ENCODE measurements at regions not wholly inside any gene's neighbourhood (a gene's known extent, or its start where the extent isn't known, plus 50 kb on each side); places are given as distances from the start of the nearest gene placed in this dataset.

- H3K27ac Mint-ChIP-seq: no peak overlapping the region
- H3K27ac ChIP-seq (ENCODE audit: low read depth, low read length): no peak overlapping the region
- no peaks in the 10 kb centered on the region for H3K4me1 Mint-ChIP-seq
- H3K9me3 ChIP-seq (ENCODE audit: low read length): no peaks in the 10 kb centered on the region
- CTCF ChIA-PET: no interaction called here
- no peak overlapping the region for H3K4me3 ChIP-seq (ENCODE audit: low read length)
- peaks cover 0 to 2% of the 10 kb centered on the region in 2 donors for H3K27me3 Mint-ChIP-seq
- no peaks in the 10 kb centered on the region for H3K27me3 ChIP-seq (ENCODE audit: insufficient read depth, low read length, poor library complexity, severe bottlenecking)
- no peaks in the 10 kb centered on the region for H3K36me3 Mint-ChIP-seq
- POLR2A ChIA-PET: no interaction called here
- H3K4me3 Mint-ChIP-seq: no peak overlapping the region
- peaks cover 0 to 3% (median 0%) of the 10 kb centered on the region in 5 donors for H3K9me3 Mint-ChIP-seq
- H3K4me1 ChIP-seq (ENCODE audit: insufficient read depth, low read length): no peaks in the 10 kb centered on the region
- no peak for DNase-seq
- H3K36me3 ChIP-seq (ENCODE audit: insufficient read depth, low read length): no peaks in the 10 kb centered on the region
Observed at GRCh38 chr4:181138116-181138515, 1105.1 kb upstream of the TENM3 start.

GRCh38 chr4:181140037-181140603 is 1103.1 kb upstream of the TENM3 start:
- Mint-ChIP-seq H3K4me1 (no peaks in the 10 kb centered on the region), H3K27ac (no peak overlapping the region), H3K27me3 (peaks cover 0 to 5% of the 10 kb centered on the region in 2 donors), H3K9me3 (peaks cover 0 to 2% (median 0%) of the 10 kb centered on the region in 5 donors), H3K4me3 (no peak overlapping the region), H3K36me3 (no peaks in the 10 kb centered on the region)
- POLR2A ChIA-PET: no interaction called here
- no peak for DNase-seq
- no peaks in the 10 kb centered on the region for H3K36me3 ChIP-seq (ENCODE audit: insufficient read depth, low read length)
- no peak overlapping the region for H3K4me3 ChIP-seq (ENCODE audit: low read length)
- H3K27ac ChIP-seq (ENCODE audit: low read depth, low read length): no peak overlapping the region
- no peaks in the 10 kb centered on the region for H3K27me3 ChIP-seq (ENCODE audit: insufficient read depth, low read length, poor library complexity, severe bottlenecking)
- H3K9me3 ChIP-seq (ENCODE audit: low read length): no peaks in the 10 kb centered on the region
- CTCF ChIA-PET: no interaction called here
- no peaks in the 10 kb centered on the region for H3K4me1 ChIP-seq (ENCODE audit: insufficient read depth, low read length)

GRCh38 chr4:181143250-181143854 is 1099.8 kb upstream of the TENM3 start:
- peak; percentile 24 to 68 (median 46) for DNase-seq
- no peaks in the 10 kb centered on the region for H3K4me1 ChIP-seq (ENCODE audit: insufficient read depth, low read length)
- no peaks in the 10 kb centered on the region for H3K27me3 ChIP-seq (ENCODE audit: insufficient read depth, low read length, poor library complexity, severe bottlenecking)
- Mint-ChIP-seq H3K9me3 (peaks cover 0 to 2% (median 0%) of the 10 kb centered on the region in 5 donors), H3K36me3 (no peaks in the 10 kb centered on the region), H3K4me3 (no peak overlapping the region), H3K4me1 (no peaks in the 10 kb centered on the region), H3K27ac (no peak overlapping the region), H3K27me3 (peaks cover 0 to 5% of the 10 kb centered on the region in 2 donors)
- CTCF ChIA-PET: interaction anchor here (1.1 to 1.4 kb wide), 5 partner anchors 10 to 1784 kb away, joined by 3 to 5 read pairs (median 4); no protein-coding TSS in a partner anchor
- POLR2A ChIA-PET: no interaction called here
- H3K36me3 ChIP-seq (ENCODE audit: insufficient read depth, low read length): no peaks in the 10 kb centered on the region
- no peaks in the 10 kb centered on the region for H3K9me3 ChIP-seq (ENCODE audit: low read length)
- no peak overlapping the region for H3K27ac ChIP-seq (ENCODE audit: low read depth, low read length)
- H3K4me3 ChIP-seq (ENCODE audit: low read length): no peak overlapping the region

- Histone ChIP-seq H3K36me3 (ENCODE audit: insufficient read depth, low read length) (no peaks in the 10 kb centered on the region), H3K4me1 (ENCODE audit: insufficient read depth, low read length) (no peaks in the 10 kb centered on the region), H3K27ac (ENCODE audit: low read depth, low read length) (no peak overlapping the region), H3K9me3 (ENCODE audit: low read length) (no peaks in the 10 kb centered on the region), H3K4me3 (ENCODE audit: low read length) (no peak overlapping the region), H3K27me3 (ENCODE audit: insufficient read depth, low read length, poor library complexity, severe bottlenecking) (no peaks in the 10 kb centered on the region)
- peaks cover 0 to 5% of the 10 kb centered on the region in 2 donors for H3K27me3 Mint-ChIP-seq
- H3K36me3 Mint-ChIP-seq: no peaks in the 10 kb centered on the region
- H3K4me3 Mint-ChIP-seq: no peak overlapping the region
- POLR2A ChIA-PET: no interaction called here
- no peaks in the 10 kb centered on the region for H3K4me1 Mint-ChIP-seq
- H3K9me3 Mint-ChIP-seq: peaks cover 0 to 2% (median 0%) of the 10 kb centered on the region in 5 donors
- DNase-seq: no peak
- CTCF ChIA-PET: no interaction called here
- no peak overlapping the region for H3K27ac Mint-ChIP-seq
Observed at GRCh38 chr4:181146051-181146450, 1097.2 kb upstream of the TENM3 start.

GRCh38 chr4:181147416-181147951 is 1095.7 kb upstream of the TENM3 start:
- Histone ChIP-seq H3K4me1 (ENCODE audit: insufficient read depth, low read length) (no peaks in the 10 kb centered on the region), H3K27me3 (ENCODE audit: insufficient read depth, low read length, poor library complexity, severe bottlenecking) (no peaks in the 10 kb centered on the region), H3K4me3 (ENCODE audit: low read length) (no peak overlapping the region), H3K9me3 (ENCODE audit: low read length) (no peaks in the 10 kb centered on the region), H3K27ac (ENCODE audit: low read depth, low read length) (no peak overlapping the region), H3K36me3 (ENCODE audit: insufficient read depth, low read length) (no peaks in the 10 kb centered on the region)
- ChIA-PET POLR2A (no interaction called here), CTCF (no interaction called here)
- no peak overlapping the region for H3K27ac Mint-ChIP-seq
- H3K4me1 Mint-ChIP-seq: no peaks in the 10 kb centered on the region
- DNase-seq: no peak
- H3K27me3 Mint-ChIP-seq: peaks cover 0 to 5% of the 10 kb centered on the region in 2 donors
- H3K36me3 Mint-ChIP-seq: no peaks in the 10 kb centered on the region
- peaks cover 0 to 2% (median 0%) of the 10 kb centered on the region in 5 donors for H3K9me3 Mint-ChIP-seq
- no peak overlapping the region for H3K4me3 Mint-ChIP-seq

GRCh38 chr4:181148470-181148869 is 1094.7 kb upstream of the TENM3 start:
- H3K9me3 ChIP-seq (ENCODE audit: low read length): no peaks in the 10 kb centered on the region
- no peaks in the 10 kb centered on the region for H3K27me3 ChIP-seq (ENCODE audit: insufficient read depth, low read length, poor library complexity, severe bottlenecking)
- ChIA-PET POLR2A (no interaction called here), CTCF (no interaction called here)
- no peak overlapping the region for H3K4me3 Mint-ChIP-seq
- no peaks in the 10 kb centered on the region for H3K27me3 Mint-ChIP-seq
- no peak overlapping the region for H3K27ac ChIP-seq (ENCODE audit: low read depth, low read length)
- peaks cover 0 to 2% (median 0%) of the 10 kb centered on the region in 5 donors for H3K9me3 Mint-ChIP-seq
- H3K36me3 Mint-ChIP-seq: no peaks in the 10 kb centered on the region
- no peaks in the 10 kb centered on the region for H3K36me3 ChIP-seq (ENCODE audit: insufficient read depth, low read length)
- DNase-seq: no peak
- no peak overlapping the region for H3K4me3 ChIP-seq (ENCODE audit: low read length)
- H3K27ac Mint-ChIP-seq: no peak overlapping the region
- no peaks in the 10 kb centered on the region for H3K4me1 Mint-ChIP-seq
- H3K4me1 ChIP-seq (ENCODE audit: insufficient read depth, low read length): no peaks in the 10 kb centered on the region

- Histone ChIP-seq H3K4me1 (ENCODE audit: insufficient read depth, low read length) (no peaks in the 10 kb centered on the region), H3K27ac (ENCODE audit: low read depth, low read length) (no peak overlapping the region), H3K9me3 (ENCODE audit: low read length) (no peaks in the 10 kb centered on the region), H3K27me3 (ENCODE audit: insufficient read depth, low read length, poor library complexity, severe bottlenecking) (no peaks in the 10 kb centered on the region), H3K4me3 (ENCODE audit: low read length) (no peak overlapping the region), H3K36me3 (ENCODE audit: insufficient read depth, low read length) (no peaks in the 10 kb centered on the region)
- Mint-ChIP-seq H3K27ac (no peak overlapping the region), H3K9me3 (peaks cover 0 to 2% (median 0%) of the 10 kb centered on the region in 5 donors), H3K4me3 (no peak overlapping the region), H3K36me3 (no peaks in the 10 kb centered on the region), H3K4me1 (no peaks in the 10 kb centered on the region), H3K27me3 (no peaks in the 10 kb centered on the region)
- DNase-seq: no peak
- ChIA-PET CTCF (no interaction called here), POLR2A (no interaction called here)
Observed at GRCh38 chr4:181150191-181150590, 1093.0 kb upstream of the TENM3 start.

- Histone ChIP-seq H3K36me3 (ENCODE audit: insufficient read depth, low read length) (no peaks in the 10 kb centered on the region), H3K4me3 (ENCODE audit: low read length) (no peak overlapping the region), H3K4me1 (ENCODE audit: insufficient read depth, low read length) (no peaks in the 10 kb centered on the region), H3K27ac (ENCODE audit: low read depth, low read length) (no peak overlapping the region), H3K27me3 (ENCODE audit: insufficient read depth, low read length, poor library complexity, severe bottlenecking) (no peaks in the 10 kb centered on the region), H3K9me3 (ENCODE audit: low read length) (no peaks in the 10 kb centered on the region)
- no peak for DNase-seq
- CTCF ChIA-PET: no interaction called here
- H3K4me3 Mint-ChIP-seq: no peak overlapping the region
- H3K27ac Mint-ChIP-seq: no peak overlapping the region
- no peaks in the 10 kb centered on the region for H3K36me3 Mint-ChIP-seq
- no peaks in the 10 kb centered on the region for H3K4me1 Mint-ChIP-seq
- no peaks in the 10 kb centered on the region for H3K27me3 Mint-ChIP-seq
- POLR2A ChIA-PET: no interaction called here
- H3K9me3 Mint-ChIP-seq: peaks cover 0 to 2% (median 0%) of the 10 kb centered on the region in 5 donors
Observed at GRCh38 chr4:181151856-181152255, 1091.3 kb upstream of the TENM3 start.
